ENCODE measurements at regions not wholly inside any gene's neighbourhood (a gene's known extent, or its start where the extent isn't known, plus 50 kb on each side); places are given as distances from the start of the nearest gene placed in this dataset.

GRCh38 chr3:145842294-145842902, 318.6 kb downstream of the PLOD2 start:
- intact Hi-C loops (cut with DNase I) = no loop called here

GRCh38 chr3:145843561-145843960, 317.4 kb downstream of the PLOD2 start:
- H3K4me1 ChIP-seq = no peaks in the 10 kb centered on the region
- no peak overlapping the region for H3K4me3 ChIP-seq
- WGBS, 2 donors = 65 to 76% methylated on average over 1 of the region's 1 CpG
- intact Hi-C loops (cut with DNase I) = no loop called here
- no peaks in the 10 kb centered on the region for H3K9me3 ChIP-seq
- no peak for DNase-seq
- no peak overlapping the region for H3K27ac ChIP-seq
- H3K27me3 ChIP-seq = no peaks in the 10 kb centered on the region
- H3K36me3 ChIP-seq = no peaks in the 10 kb centered on the region
- no peak for TF ChIP-seq EP300 (IDR thresholded peaks at IDR 0.05)
- TF ChIP-seq CTCF (IDR thresholded peaks at IDR 0.05) = no peak
- no peak for TF ChIP-seq POLR2AphosphoS5 (IDR thresholded peaks at IDR 0.05)
- TF ChIP-seq POLR2A (IDR thresholded peaks at IDR 0.05) = no peak

More at GRCh38 chr3:145842294-145842902, 318.6 kb downstream of the PLOD2 start:
- no peaks in the 10 kb centered on the region for H3K4me1 ChIP-seq
- 59 to 73% methylated on average over 2 of the region's 2 CpGs for WGBS, 2 donors
- no peaks in the 10 kb centered on the region for H3K9me3 ChIP-seq
- TF ChIP-seq EP300 (IDR thresholded peaks at IDR 0.05) = no peak
- no peak for TF ChIP-seq CTCF (IDR thresholded peaks at IDR 0.05)
- TF ChIP-seq POLR2AphosphoS5 (IDR thresholded peaks at IDR 0.05) = no peak
- no peak for TF ChIP-seq POLR2A (IDR thresholded peaks at IDR 0.05)
- no peaks in the 10 kb centered on the region for H3K36me3 ChIP-seq
- no peaks in the 10 kb centered on the region for H3K27me3 ChIP-seq
- no peak overlapping the region for H3K4me3 ChIP-seq
- no peak for DNase-seq
- no peak overlapping the region for H3K27ac ChIP-seq

GRCh38 chr3:145849115-145849514, 311.9 kb downstream of the PLOD2 start:
- intact Hi-C loops (cut with DNase I) = no loop called here
- no peaks in the 10 kb centered on the region for H3K4me1 ChIP-seq
- H3K27ac ChIP-seq = no peak overlapping the region
- H3K27me3 ChIP-seq = no peaks in the 10 kb centered on the region
- H3K9me3 ChIP-seq = no peaks in the 10 kb centered on the region
- TF ChIP-seq POLR2AphosphoS5 (IDR thresholded peaks at IDR 0.05) (no peak), CTCF (IDR thresholded peaks at IDR 0.05) (no peak), EP300 (IDR thresholded peaks at IDR 0.05) (no peak), POLR2A (IDR thresholded peaks at IDR 0.05) (no peak)
- H3K4me3 ChIP-seq = no peak overlapping the region
- no peaks in the 10 kb centered on the region for H3K36me3 ChIP-seq
- no peak for DNase-seq
- 91 to 96% methylated on average over 1 of the region's 1 CpG for WGBS, 2 donors

- TF ChIP-seq POLR2A (IDR thresholded peaks at IDR 0.05) = no peak
- no peak for TF ChIP-seq EP300 (IDR thresholded peaks at IDR 0.05)
- TF ChIP-seq CTCF (IDR thresholded peaks at IDR 0.05) = no peak
- no peak for TF ChIP-seq POLR2AphosphoS5 (IDR thresholded peaks at IDR 0.05)
- no peak overlapping the region for H3K4me3 ChIP-seq
- H3K27ac ChIP-seq = no peak overlapping the region
- DNase-seq = no peak
- H3K36me3 ChIP-seq = no peaks in the 10 kb centered on the region
- no peaks in the 10 kb centered on the region for H3K27me3 ChIP-seq
- no peaks in the 10 kb centered on the region for H3K4me1 ChIP-seq
- no peaks in the 10 kb centered on the region for H3K9me3 ChIP-seq
- intact Hi-C loops (cut with DNase I) = no loop called here
- 76 to 91% methylated on average over 2 of the region's 2 CpGs for WGBS, 2 donors
Measured at GRCh38 chr3:145854499-145854898, 306.5 kb downstream of the PLOD2 start.

GRCh38 chr3:145857956-145858355, 303.0 kb downstream of the PLOD2 start:
- WGBS, 2 donors = 43 to 58% methylated on average over 1 of the region's 1 CpG
- H3K4me3 ChIP-seq = no peak overlapping the region
- no peak for TF ChIP-seq POLR2AphosphoS5 (IDR thresholded peaks at IDR 0.05)
- TF ChIP-seq POLR2A (IDR thresholded peaks at IDR 0.05) = no peak
- TF ChIP-seq EP300 (IDR thresholded peaks at IDR 0.05) = no peak
- no peak for TF ChIP-seq CTCF (IDR thresholded peaks at IDR 0.05)
- no peaks in the 10 kb centered on the region for H3K36me3 ChIP-seq
- intact Hi-C loops (cut with DNase I) = no loop called here
- no peak for DNase-seq
- H3K27ac ChIP-seq = no peak overlapping the region
- H3K9me3 ChIP-seq = no peaks in the 10 kb centered on the region
- H3K27me3 ChIP-seq = no peaks in the 10 kb centered on the region
- H3K4me1 ChIP-seq = no peaks in the 10 kb centered on the region

All from sigmoid colon (tissue), 6 donors.